ENCODE measurements at regions not wholly inside any gene's neighbourhood (a gene's known extent, or its start where the extent isn't known, plus 50 kb on each side); places are given as distances from the start of the nearest gene placed in this dataset.

GRCh38 chr18:46377557-46377956 is 273.4 kb downstream of the HAUS1 start (continued):
- TF ChIP-seq, protein P1, sequence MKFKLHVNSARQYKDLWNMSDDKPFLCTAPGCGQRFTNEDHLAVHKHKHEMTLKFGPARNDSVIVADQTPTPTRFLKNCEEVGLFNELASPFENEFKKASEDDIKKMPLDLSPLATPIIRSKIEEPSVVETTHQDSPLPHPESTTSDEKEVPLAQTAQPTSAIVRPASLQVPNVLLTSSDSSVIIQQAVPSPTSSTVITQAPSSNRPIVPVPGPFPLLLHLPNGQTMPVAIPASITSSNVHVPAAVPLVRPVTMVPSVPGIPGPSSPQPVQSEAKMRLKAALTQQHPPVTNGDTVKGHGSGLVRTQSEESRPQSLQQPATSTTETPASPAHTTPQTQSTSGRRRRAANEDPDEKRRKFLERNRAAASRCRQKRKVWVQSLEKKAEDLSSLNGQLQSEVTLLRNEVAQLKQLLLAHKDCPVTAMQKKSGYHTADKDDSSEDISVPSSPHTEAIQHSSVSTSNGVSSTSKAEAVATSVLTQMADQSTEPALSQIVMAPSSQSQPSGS (IDR thresholded peaks at IDR 0.05; ENCODE audit: low read length) = no peak
- TF ChIP-seq RXRA (IDR thresholded peaks at IDR 0.05; ENCODE audit: insufficient read depth, low read depth, low read length) (no peak), CEBPB (IDR thresholded peaks at IDR 0.05; ENCODE audit: low read depth, low read length) (no peak), E2F6 (IDR thresholded peaks at IDR 0.05) (no peak), TCF12 (IDR thresholded peaks at IDR 0.05; ENCODE audit: low read depth, low read length) (no peak), KDM5A (IDR thresholded peaks at IDR 0.05; ENCODE audit: low read length) (no peak)
- TF ChIP-seq, protein P2, sequence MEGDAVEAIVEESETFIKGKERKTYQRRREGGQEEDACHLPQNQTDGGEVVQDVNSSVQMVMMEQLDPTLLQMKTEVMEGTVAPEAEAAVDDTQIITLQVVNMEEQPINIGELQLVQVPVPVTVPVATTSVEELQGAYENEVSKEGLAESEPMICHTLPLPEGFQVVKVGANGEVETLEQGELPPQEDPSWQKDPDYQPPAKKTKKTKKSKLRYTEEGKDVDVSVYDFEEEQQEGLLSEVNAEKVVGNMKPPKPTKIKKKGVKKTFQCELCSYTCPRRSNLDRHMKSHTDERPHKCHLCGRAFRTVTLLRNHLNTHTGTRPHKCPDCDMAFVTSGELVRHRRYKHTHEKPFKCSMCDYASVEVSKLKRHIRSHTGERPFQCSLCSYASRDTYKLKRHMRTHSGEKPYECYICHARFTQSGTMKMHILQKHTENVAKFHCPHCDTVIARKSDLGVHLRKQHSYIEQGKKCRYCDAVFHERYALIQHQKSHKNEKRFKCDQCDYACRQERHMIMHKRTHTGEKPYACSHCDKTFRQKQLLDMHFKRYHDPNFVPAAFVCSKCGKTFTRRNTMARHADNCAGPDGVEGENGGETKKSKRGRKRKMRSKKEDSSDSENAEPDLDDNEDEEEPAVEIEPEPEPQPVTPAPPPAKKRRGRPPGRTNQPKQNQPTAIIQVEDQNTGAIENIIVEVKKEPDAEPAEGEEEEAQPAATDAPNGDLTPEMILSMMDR (IDR thresholded peaks at IDR 0.05; ENCODE audit: control extremely low read depth in 1 of 3, insufficient read depth in 1 of 3, low read depth in 1 of 3, low read length in 3 of 3) = no peak

Measured in H1 (cell line).